OCI-LY1 (cell line): ENCODE measurements at regions not wholly inside any gene's neighbourhood (a gene's known extent, or its start where the extent isn't known, plus 50 kb on each side); places are given as distances from the start of the nearest gene placed in this dataset.

Experiments used
- H2AFZ ChIP-seq: fragments of 200-600 bp; sonication (generic), shearing (Covaris generic); 2 replicates; pipeline ENCODE4 v1.6.0; 2014; ENCODE audit warnings: antibody characterized with exemption, mild to moderate bottlenecking, low read length
- H3F3A ChIP-seq: fragments of 200-600 bp; sonication (generic), shearing (Covaris generic); 2 replicates; pipeline ENCODE4 v1.6.0; 2014; ENCODE audit warnings: mild to moderate bottlenecking, antibody characterized with exemption, low read length, moderate library complexity; ENCODE audit not compliant: insufficient read depth
- H3K27ac ChIP-seq: fragments of 200-600 bp; sonication (generic); 2 replicates; pipeline ENCODE4 v1.5.1; 2014; ENCODE audit warnings: low read length, mixed run types, mild to moderate bottlenecking, low read depth; ENCODE audit not compliant: poor library complexity, severe bottlenecking
- H3K27me3 ChIP-seq: fragments of 200-600 bp; sonication (generic); 2 replicates; pipeline ENCODE4 v1.6.0; 2014; ENCODE audit warnings: antibody characterized with exemption, mild to moderate bottlenecking, low read length, moderate library complexity; ENCODE audit not compliant: insufficient read depth
- H3K36me3 ChIP-seq: fragments of 200-600 bp; sonication (generic); 2 replicates; pipeline ENCODE4 v1.6.1; 2014; ENCODE audit warnings: mild to moderate bottlenecking, antibody characterized with exemption, low read length, moderate library complexity, mixed read lengths; ENCODE audit not compliant: insufficient read depth
- H3K4me1 ChIP-seq: fragments of 200-600 bp; sonication (generic); 2 replicates; pipeline ENCODE4 v1.5.1; 2014; ENCODE audit warnings: mild to moderate bottlenecking, low read length, moderate library complexity; ENCODE audit not compliant: insufficient read depth, severe bottlenecking
- H3K4me2 ChIP-seq: fragments of 200-600 bp; sonication (generic), shearing (Covaris generic); 2 replicates; pipeline ENCODE4 v1.6.1; 2014; ENCODE audit warnings: low read length
- H3K4me3 ChIP-seq: fragments of 200-600 bp; sonication (generic); 2 replicates; pipeline ENCODE4 v1.5.1; 2014; ENCODE audit warnings: low read length, low read depth, mild to moderate bottlenecking, mixed read lengths; ENCODE audit not compliant: poor library complexity, severe bottlenecking
- H3K79me2 ChIP-seq: fragments of 200-600 bp; shearing (Covaris generic); 2 replicates; pipeline ENCODE4 v1.6.1; 2016; ENCODE audit warnings: mixed run types, low read length, mixed read lengths; ENCODE audit not compliant: insufficient read depth
- H3K9ac ChIP-seq: fragments of 200-600 bp; sonication (generic), shearing (Covaris generic); 2 replicates; pipeline ENCODE4 v1.6.1; 2014; ENCODE audit warnings: mild to moderate bottlenecking, low read length, mixed read lengths
- H3K9me2 ChIP-seq: fragments of 200-600 bp; sonication (generic), shearing (Covaris generic); 2 replicates; pipeline ENCODE4 v1.6.1; 2014; ENCODE audit warnings: low read depth, mild to moderate bottlenecking, low read length, mixed read lengths
- H3K9me3 ChIP-seq: fragments of 200-600 bp; shearing (Covaris generic); 2 replicates; pipeline ENCODE4 v1.6.1; 2014; ENCODE audit warnings: low read length, mixed read lengths
- H4K20me1 ChIP-seq: fragments of 200-600 bp; sonication (generic), shearing (Covaris generic); 2 replicates; pipeline ENCODE4 v1.6.0; 2016; ENCODE audit warnings: mild to moderate bottlenecking, low read length; ENCODE audit not compliant: insufficient read depth
- EZH2 ChIP-seq: fragments of 200-600 bp; sonication (generic), shearing (Covaris generic); IDR thresholded peaks from 2 replicates; pipeline ENCODE4 v1.8.0; 2017; ENCODE audit warnings: borderline replicate concordance, mixed run types, mild to moderate bottlenecking, antibody characterized with exemption, low read length, moderate library complexity, mixed read lengths
- TF ChIP-seq, protein P1 (sequence below): fragments of 200-600 bp; sonication (generic), shearing (Covaris generic); IDR thresholded peaks from 2 replicates; pipeline ENCODE4 v1.5.1; 2017; ENCODE audit warnings: mild to moderate bottlenecking, antibody characterized with exemption, low read length, moderate library complexity, mixed read lengths

DNA sequence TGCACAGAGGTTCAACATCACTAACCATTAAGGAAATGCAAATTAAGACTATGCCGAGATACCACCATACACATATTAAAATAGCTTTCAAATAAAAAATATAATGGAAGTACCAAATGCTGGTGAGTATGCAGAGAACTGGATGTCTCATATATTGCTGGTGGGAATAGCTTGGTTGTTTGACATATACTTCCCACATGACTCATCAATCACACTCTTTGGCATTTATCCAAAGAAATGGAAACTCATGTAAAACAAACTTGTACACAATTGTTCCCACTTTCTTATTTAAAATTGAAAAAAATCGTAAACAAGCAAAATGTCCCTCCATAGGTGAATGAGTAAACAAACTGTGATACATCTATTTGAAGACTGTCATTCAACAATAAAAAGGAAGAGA lies 982.6 kb upstream of the ATXN8OS start:
- no peaks in the 10 kb centered on the region for H4K20me1 ChIP-seq
- H3K79me2 ChIP-seq, result no peaks in the 10 kb centered on the region
- TF ChIP-seq EZH2, result no peak
- TF ChIP-seq, protein P1, sequence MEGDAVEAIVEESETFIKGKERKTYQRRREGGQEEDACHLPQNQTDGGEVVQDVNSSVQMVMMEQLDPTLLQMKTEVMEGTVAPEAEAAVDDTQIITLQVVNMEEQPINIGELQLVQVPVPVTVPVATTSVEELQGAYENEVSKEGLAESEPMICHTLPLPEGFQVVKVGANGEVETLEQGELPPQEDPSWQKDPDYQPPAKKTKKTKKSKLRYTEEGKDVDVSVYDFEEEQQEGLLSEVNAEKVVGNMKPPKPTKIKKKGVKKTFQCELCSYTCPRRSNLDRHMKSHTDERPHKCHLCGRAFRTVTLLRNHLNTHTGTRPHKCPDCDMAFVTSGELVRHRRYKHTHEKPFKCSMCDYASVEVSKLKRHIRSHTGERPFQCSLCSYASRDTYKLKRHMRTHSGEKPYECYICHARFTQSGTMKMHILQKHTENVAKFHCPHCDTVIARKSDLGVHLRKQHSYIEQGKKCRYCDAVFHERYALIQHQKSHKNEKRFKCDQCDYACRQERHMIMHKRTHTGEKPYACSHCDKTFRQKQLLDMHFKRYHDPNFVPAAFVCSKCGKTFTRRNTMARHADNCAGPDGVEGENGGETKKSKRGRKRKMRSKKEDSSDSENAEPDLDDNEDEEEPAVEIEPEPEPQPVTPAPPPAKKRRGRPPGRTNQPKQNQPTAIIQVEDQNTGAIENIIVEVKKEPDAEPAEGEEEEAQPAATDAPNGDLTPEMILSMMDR, result no peak
- H3K9ac ChIP-seq, result no peak overlapping the region
- no peak overlapping the region for H3K4me3 ChIP-seq
- no peak overlapping the region for H3K4me2 ChIP-seq
- no peaks in the 10 kb centered on the region for H3K9me2 ChIP-seq
- no peaks in the 10 kb centered on the region for H3K9me3 ChIP-seq
- no peaks in the 10 kb centered on the region for H3K4me1 ChIP-seq
- H3K27ac ChIP-seq, result no peak overlapping the region
- H3K36me3 ChIP-seq, result no peaks in the 10 kb centered on the region
- H3F3A ChIP-seq, result no peaks in the 10 kb centered on the region
- H3K27me3 ChIP-seq, result no peaks in the 10 kb centered on the region
- no peak overlapping the region for H2AFZ ChIP-seq

DNA sequence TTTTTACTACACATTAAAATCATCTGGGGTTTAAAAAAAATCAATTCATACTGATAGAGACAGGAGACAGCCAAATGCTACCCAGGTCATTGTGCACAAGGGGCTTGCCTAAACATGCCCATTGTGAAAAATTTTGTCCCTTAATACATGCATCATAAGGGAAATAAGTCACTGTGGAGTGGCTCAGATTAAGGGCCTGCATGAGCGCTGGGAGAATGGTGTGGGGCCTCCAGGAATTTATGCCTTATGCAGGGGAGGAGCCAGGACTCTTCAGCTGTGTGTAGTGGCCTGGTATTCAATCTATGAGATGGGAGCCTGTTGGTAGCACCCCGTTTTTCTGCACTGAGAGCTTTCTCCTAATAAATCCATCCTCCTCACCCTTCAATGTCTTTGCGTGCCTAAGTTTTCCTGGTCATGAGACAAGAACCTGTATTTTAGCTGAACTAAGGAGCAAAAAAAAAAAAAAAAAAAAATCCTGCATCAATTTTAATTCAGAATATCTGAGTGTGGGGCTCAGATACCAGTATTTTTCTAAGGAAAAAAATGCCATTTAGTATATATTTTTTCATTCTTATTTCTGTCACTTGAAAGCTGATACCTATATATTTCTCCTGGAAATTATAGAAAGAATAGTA lies 997.6 kb upstream of the ATXN8OS start:
- Histone ChIP-seq H3K9me3 (peaks cover 3% of the 10 kb centered on the region; the same call in 1 of the 2 replicates), H3K79me2 (no peaks in the 10 kb centered on the region), H3K9me2 (no peaks in the 10 kb centered on the region), H3K4me2 (no peak overlapping the region), H3K4me3 (no peak overlapping the region), H3K27ac (no peak overlapping the region), H4K20me1 (no peaks in the 10 kb centered on the region), H3K4me1 (no peaks in the 10 kb centered on the region), H3K36me3 (no peaks in the 10 kb centered on the region), H3K9ac (no peak overlapping the region), H3F3A (no peaks in the 10 kb centered on the region), H2AFZ (no peak overlapping the region), H3K27me3 (no peaks in the 10 kb centered on the region)
- TF ChIP-seq EZH2, result no peak
- TF ChIP-seq, protein P1, result no peak

GRCh38 chr13:69108486-69108885 lies 999.1 kb upstream of the ATXN8OS start:
- Histone ChIP-seq H3K9ac (no peak overlapping the region), H3K36me3 (no peaks in the 10 kb centered on the region), H3K9me2 (no peaks in the 10 kb centered on the region), H2AFZ (no peak overlapping the region), H3F3A (no peaks in the 10 kb centered on the region), H3K79me2 (no peaks in the 10 kb centered on the region), H3K4me2 (no peak overlapping the region), H4K20me1 (no peaks in the 10 kb centered on the region), H3K4me3 (no peak overlapping the region), H3K27me3 (no peaks in the 10 kb centered on the region), H3K4me1 (no peaks in the 10 kb centered on the region), H3K9me3 (peaks cover 3% of the 10 kb centered on the region; the same call in 1 of the 2 replicates), H3K27ac (no peak overlapping the region)
- no peak for TF ChIP-seq EZH2
- TF ChIP-seq, protein P1, result no peak
